ENCODE measurements at regions not wholly inside any gene's neighbourhood (a gene's known extent, or its start where the extent isn't known, plus 50 kb on each side); places are given as distances from the start of the nearest gene placed in this dataset.
"Not testable (repeated sequence)": the region's sequence is repeated elsewhere in the genome, so short reads cannot be mapped to it uniquely, and the experiment has no call there.

DNA sequence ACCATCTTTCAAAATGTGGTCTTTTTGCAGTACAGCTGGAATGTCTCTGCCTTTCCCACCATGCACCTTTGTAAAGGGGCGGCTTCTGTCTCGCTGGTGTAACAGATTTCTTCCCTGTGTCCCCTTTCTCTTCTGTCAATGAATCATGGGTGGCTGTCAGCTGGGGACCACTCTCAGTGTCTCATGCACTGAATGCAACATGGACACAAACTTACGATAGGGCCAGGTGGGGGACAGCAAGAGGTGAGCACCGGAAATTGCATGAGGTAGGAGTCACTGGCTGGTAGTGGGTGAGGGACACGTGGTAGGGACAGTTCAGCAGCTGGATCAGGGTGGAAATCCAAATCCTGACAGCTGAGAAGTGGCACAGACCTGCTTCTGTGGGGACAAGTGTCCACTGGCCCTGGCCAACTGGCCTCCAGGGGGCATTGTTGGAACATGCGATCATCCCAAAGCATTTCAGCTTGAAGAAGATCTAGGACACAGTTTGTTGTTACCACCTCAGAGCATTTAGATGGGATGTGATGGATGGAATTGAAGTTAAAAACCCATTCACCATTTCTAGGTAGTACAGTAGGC, 1383.5 kb downstream of the CDH12 start:
- H3K4me2 ChIP-seq; H3K9me3 Mint-ChIP-seq; H3K4me1 ChIP-seq; H3K79me2 ChIP-seq (ENCODE audit: low read depth); H3K9ac ChIP-seq; H4K20me1 ChIP-seq (ENCODE audit: low read depth); H3K36me3 ChIP-seq; H3K27me3 Mint-ChIP-seq (ENCODE audit: insufficient read depth, low read depth); H3K27me3 ChIP-seq; H3F3A ChIP-seq (ENCODE audit: low read depth); H3K27ac Mint-ChIP-seq; H3K4me1 Mint-ChIP-seq; H3K27ac ChIP-seq; H3K9me3 ChIP-seq (ENCODE audit: low read depth); H2AFZ ChIP-seq (replicated peaks); H3K4me3 Mint-ChIP-seq; H3K4me3 ChIP-seq: not testable (repeated sequence)
- TF ChIP-seq, protein P1, sequence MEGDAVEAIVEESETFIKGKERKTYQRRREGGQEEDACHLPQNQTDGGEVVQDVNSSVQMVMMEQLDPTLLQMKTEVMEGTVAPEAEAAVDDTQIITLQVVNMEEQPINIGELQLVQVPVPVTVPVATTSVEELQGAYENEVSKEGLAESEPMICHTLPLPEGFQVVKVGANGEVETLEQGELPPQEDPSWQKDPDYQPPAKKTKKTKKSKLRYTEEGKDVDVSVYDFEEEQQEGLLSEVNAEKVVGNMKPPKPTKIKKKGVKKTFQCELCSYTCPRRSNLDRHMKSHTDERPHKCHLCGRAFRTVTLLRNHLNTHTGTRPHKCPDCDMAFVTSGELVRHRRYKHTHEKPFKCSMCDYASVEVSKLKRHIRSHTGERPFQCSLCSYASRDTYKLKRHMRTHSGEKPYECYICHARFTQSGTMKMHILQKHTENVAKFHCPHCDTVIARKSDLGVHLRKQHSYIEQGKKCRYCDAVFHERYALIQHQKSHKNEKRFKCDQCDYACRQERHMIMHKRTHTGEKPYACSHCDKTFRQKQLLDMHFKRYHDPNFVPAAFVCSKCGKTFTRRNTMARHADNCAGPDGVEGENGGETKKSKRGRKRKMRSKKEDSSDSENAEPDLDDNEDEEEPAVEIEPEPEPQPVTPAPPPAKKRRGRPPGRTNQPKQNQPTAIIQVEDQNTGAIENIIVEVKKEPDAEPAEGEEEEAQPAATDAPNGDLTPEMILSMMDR (IDR thresholded peaks at IDR 0.05): peak; percentile 67
- peaks cover 23% of the 10 kb centered on the region for H3K36me3 Mint-ChIP-seq
- DNase-seq (ENCODE audit: low spot score): peak; percentile 57

DNA sequence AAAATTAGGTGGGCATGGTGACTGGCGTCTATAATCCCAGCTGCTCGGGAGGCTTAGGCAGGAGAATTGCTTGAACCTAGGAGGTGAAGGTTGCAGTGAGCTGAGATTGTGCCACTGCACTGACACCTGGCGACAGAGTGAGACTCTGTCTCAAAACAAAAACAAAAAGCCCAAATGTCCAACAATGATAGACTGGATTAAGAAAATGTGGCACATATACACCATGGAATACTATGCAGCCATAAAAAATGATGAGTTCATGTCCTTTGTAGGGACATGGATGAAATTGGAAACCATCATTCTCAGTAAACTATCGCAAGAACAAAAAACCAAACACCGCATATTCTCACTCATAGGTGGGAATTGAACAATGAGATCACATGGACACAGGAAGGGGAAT, 1385.6 kb downstream of the CDH12 start:
- not testable (repeated sequence) for H3K27ac ChIP-seq; H3K4me1 Mint-ChIP-seq; H3F3A ChIP-seq (ENCODE audit: low read depth); H3K9ac ChIP-seq; H3K79me2 ChIP-seq (ENCODE audit: low read depth); H3K9me3 ChIP-seq (ENCODE audit: low read depth); H4K20me1 ChIP-seq (ENCODE audit: low read depth); H3K4me3 ChIP-seq; H3K9me3 Mint-ChIP-seq; H3K27ac Mint-ChIP-seq; DNase-seq (ENCODE audit: low spot score); H3K27me3 Mint-ChIP-seq (ENCODE audit: insufficient read depth, low read depth); H3K4me2 ChIP-seq; H2AFZ ChIP-seq (replicated peaks); H3K27me3 ChIP-seq; H3K4me1 ChIP-seq; H3K4me3 Mint-ChIP-seq; H3K36me3 ChIP-seq
- H3K36me3 Mint-ChIP-seq: peaks cover 19% of the 10 kb centered on the region

DNA sequence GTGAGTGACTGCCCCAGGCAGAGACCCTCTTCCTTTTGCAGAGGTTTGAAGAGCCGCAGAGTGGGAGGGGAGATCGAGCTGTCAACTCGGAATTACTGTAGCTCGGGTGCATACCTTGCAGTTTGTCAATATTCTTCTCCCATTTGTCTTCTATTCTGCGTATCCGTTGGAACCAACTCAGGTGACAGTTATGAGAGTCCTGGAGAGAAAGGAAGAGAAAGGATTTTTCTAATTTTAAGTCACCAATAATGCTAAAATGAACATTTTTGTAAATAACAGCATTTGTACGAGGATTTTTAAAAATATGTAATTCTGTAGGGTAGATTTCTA, 1393.4 kb downstream of the CDH12 start:
- H3K36me3 ChIP-seq; H3F3A ChIP-seq (ENCODE audit: low read depth); H3K9me3 Mint-ChIP-seq; H3K79me2 ChIP-seq (ENCODE audit: low read depth); H3K27ac Mint-ChIP-seq; H3K9me3 ChIP-seq (ENCODE audit: low read depth); H3K36me3 Mint-ChIP-seq; H3K4me1 Mint-ChIP-seq; DNase-seq (ENCODE audit: low spot score); H3K27me3 ChIP-seq; H3K4me1 ChIP-seq; H3K27me3 Mint-ChIP-seq (ENCODE audit: insufficient read depth, low read depth); H3K27ac ChIP-seq; H4K20me1 ChIP-seq (ENCODE audit: low read depth): not testable (repeated sequence)
- peak overlapping the region; percentile 48 for H3K9ac ChIP-seq
- peak overlapping the region; percentile 76 for H3K4me3 ChIP-seq
- peak overlapping the region; percentile 53 for H3K4me2 ChIP-seq
- peak overlapping the region; percentile 70 for H2AFZ ChIP-seq (replicated peaks)
- H3K4me3 Mint-ChIP-seq: peak overlapping the region; percentile 91

DNA sequence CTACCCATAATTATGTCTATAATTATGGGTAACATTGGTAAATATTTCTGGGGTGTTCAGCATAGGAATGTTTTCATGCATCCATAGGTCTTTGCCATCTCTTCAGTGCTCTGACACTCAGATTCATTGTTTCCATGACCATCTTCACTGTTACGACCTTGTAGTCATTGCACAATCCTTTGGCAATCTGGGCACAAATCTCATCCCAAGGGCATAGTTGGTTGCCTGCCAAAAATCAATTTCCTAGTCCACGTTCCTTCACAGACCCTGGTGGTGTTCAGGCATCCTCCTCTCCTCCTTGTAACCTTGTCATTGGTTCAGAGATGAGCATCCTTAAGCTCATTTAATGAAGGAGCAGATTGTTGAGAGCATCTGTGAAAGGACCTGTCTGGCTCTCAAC, 1400.7 kb downstream of the CDH12 start:
- no peak overlapping the region for H3K27ac Mint-ChIP-seq
- Histone ChIP-seq H3F3A (ENCODE audit: low read depth) (no peaks in the 10 kb centered on the region), H3K9me3 (ENCODE audit: low read depth) (no peaks in the 10 kb centered on the region), H2AFZ (replicated peaks) (no peak overlapping the region), H3K4me3 (no peak overlapping the region), H4K20me1 (ENCODE audit: low read depth) (no peaks in the 10 kb centered on the region), H3K79me2 (ENCODE audit: low read depth) (no peaks in the 10 kb centered on the region), H3K4me2 (no peak overlapping the region), H3K4me1 (no peaks in the 10 kb centered on the region), H3K27ac (no peak overlapping the region), H3K27me3 (no peaks in the 10 kb centered on the region), H3K36me3 (no peaks in the 10 kb centered on the region), H3K9ac (no peak overlapping the region)
- H3K4me3 Mint-ChIP-seq: no peak overlapping the region
- H3K27me3 Mint-ChIP-seq (ENCODE audit: insufficient read depth, low read depth): no peaks in the 10 kb centered on the region
- DNase-seq (ENCODE audit: low spot score): no peak
- TF ChIP-seq, protein P1 (IDR thresholded peaks at IDR 0.05): no peak
- TF ChIP-seq EZH2 (IDR thresholded peaks at IDR 0.05) (no peak), EZH2phosphoT487 (IDR thresholded peaks at IDR 0.05) (no peak)
- no peaks in the 10 kb centered on the region for H3K9me3 Mint-ChIP-seq
- H3K36me3 Mint-ChIP-seq: no peaks in the 10 kb centered on the region
- no peaks in the 10 kb centered on the region for H3K4me1 Mint-ChIP-seq

All from neural progenitor cell (in vitro differentiated cells).